HepG2 (cell line): ENCODE measurements at regions not wholly inside any gene's neighbourhood (a gene's known extent, or its start where the extent isn't known, plus 50 kb on each side); places are given as distances from the start of the nearest gene placed in this dataset.

Experiments used
- ATAC-seq: fragments of 200-7000 bp; cut with Tn5 transposase; 3 replicates; pipeline ENCODE4 v1.9.1; 2020; ENCODE audit warnings: mild to moderate bottlenecking, moderate library complexity
- BruUV-seq: library from RNA; stranded (reverse); fragments of 400-500 nt; replicated peaks from 2 replicates; lab custom pipeline; 2021; lab: Mats Ljungman, UMichigan
- CTCF ChIA-PET: fragments of 300-600 bp; formaldehyde crosslinking; extraction: SDS; loops from one replicate; lab custom pipeline; 2021; ENCODE audit warnings: low total read pairs, inconsistent platforms, low intra/inter-chr PET ratio; lab: Yijun Ruan, JAX
- POLR2A ChIA-PET: fragments of 350-600 bp; sonication (Branson Sonifier 250); formaldehyde crosslinking; loops from one replicate; lab custom pipeline; 2020; ENCODE audit warnings: antibody characterized with exemption, inconsistent platforms; lab: Yijun Ruan, JAX
- DNase-seq: peaks from one replicate; pipeline ENCODE4 v3.0.0-alpha.2; 2015; ENCODE audit warnings: low spot score
- FAIRE-seq: peaks from 3 replicates; lab custom pipeline; 2011; peaks lifted over from hg19 to GRCh38; lab: Jason Lieb, UNC
- H2AFZ ChIP-seq: one replicate; pipeline ENCODE4 v1.6.1; 2011; ENCODE audit warnings: low read length, inconsistent platforms
- H3K27ac ChIP-seq: fragments of 300-600 bp; 3 replicates; pipeline ENCODE4 v1.8.0; 2011; ENCODE audit warnings: mixed run types, mild to moderate bottlenecking, mixed read lengths, low read length, inconsistent platforms; ENCODE audit not compliant: insufficient read depth; ENCODE audit errors: extremely low read length
- H3K27me3 ChIP-seq, 2 experiments: fragments of 200-600 bp in 1 of 2; 2 replicates in 1 of 2; 3 replicates in 1 of 2; pipeline versions ENCODE4 v1.6.0 to v1.8.0; 2011; ENCODE audit warnings: low read length in 2 of 2, mild to moderate bottlenecking in 2 of 2, moderate library complexity in 2 of 2, inconsistent platforms in 1 of 2; ENCODE audit not compliant: insufficient read depth in 2 of 2, control insufficient read depth in 1 of 2
- H3K36me3 ChIP-seq, 2 experiments: fragments of 200-600 bp in 1 of 2; replicated peaks in 1 of 2; 2 replicates in 1 of 2; 3 replicates in 1 of 2; pipeline versions ENCODE4 v1.5.1 to v1.8.0; 2011; ENCODE audit warnings: low read length in 2 of 2, inconsistent platforms in 1 of 2; ENCODE audit not compliant: insufficient read depth in 2 of 2, control insufficient read depth in 1 of 2
- H3K4me1 ChIP-seq: 2 replicates; pipeline ENCODE4 v1.5.1; 2012; ENCODE audit warnings: low read length, inconsistent platforms; ENCODE audit not compliant: insufficient read depth
- H3K4me2 ChIP-seq: 2 replicates; pipeline ENCODE4 v1.6.0; 2011; ENCODE audit warnings: low read depth, low read length, inconsistent platforms
- H3K4me3 ChIP-seq, 3 experiments: fragments of 200-600 bp in 1 of 3; sonication (generic), shearing (Covaris generic) in 1 of 3; replicated peaks in 1 of 3; 2 replicates each; pipeline ENCODE4 v1.5.1; 2011 to 2016; ENCODE audit warnings: low read length in 3 of 3, inconsistent platforms in 2 of 3, low read depth in 2 of 3, mild to moderate bottlenecking in 2 of 3, control low read depth in 1 of 3, mixed read lengths in 1 of 3; ENCODE audit not compliant: insufficient read depth in 1 of 3
- H3K79me2 ChIP-seq: one replicate; pipeline ENCODE4 v1.6.1; 2011; ENCODE audit warnings: low read length, inconsistent platforms; ENCODE audit not compliant: insufficient read depth
- H3K9ac ChIP-seq: 2 replicates; pipeline ENCODE4 v1.6.0; 2011; ENCODE audit warnings: mild to moderate bottlenecking, low read depth, low read length, inconsistent platforms; ENCODE audit not compliant: insufficient read depth
- H3K9me3 ChIP-seq: 2 replicates; pipeline ENCODE4 v1.5.1; 2012; ENCODE audit warnings: mild to moderate bottlenecking, low read length
- H4K20me1 ChIP-seq: 2 replicates; pipeline ENCODE4 v1.6.0; 2011; ENCODE audit warnings: inconsistent platforms, mild to moderate bottlenecking, low read length, moderate library complexity; ENCODE audit not compliant: insufficient read depth
- AHDC1 ChIP-seq: sonication (generic); formaldehyde crosslinking; IDR thresholded peaks from 2 replicates; pipeline ENCODE4 v1.5.1; 2020; ENCODE audit warnings: mild to moderate bottlenecking, missing genetic modification reagents, borderline replicate concordance
- MED13 ChIP-seq: sonication (generic); formaldehyde crosslinking; IDR thresholded peaks from 2 replicates; pipeline ENCODE4 v1.5.0; 2020; ENCODE audit warnings: missing genetic modification reagents
- NFIC ChIP-seq: IDR thresholded peaks from 2 replicates; pipeline ENCODE4 v1.6.1; 2012; ENCODE audit warnings: mild to moderate bottlenecking, low read length, inconsistent platforms
- NR2F2 ChIP-seq: IDR thresholded peaks from 2 replicates; pipeline ENCODE4 v1.6.1; 2012; ENCODE audit warnings: low read depth, inconsistent platforms, borderline replicate concordance
- ZNF772 ChIP-seq: sonication (generic); formaldehyde crosslinking; IDR thresholded peaks from 2 replicates; pipeline ENCODE4 v1.5.0; 2020; ENCODE audit warnings: mild to moderate bottlenecking, missing genetic modification reagents
- ZNF781 ChIP-seq: sonication (generic); formaldehyde crosslinking; IDR thresholded peaks from 2 replicates; pipeline ENCODE4 v1.5.1; 2020; ENCODE audit warnings: borderline replicate concordance, mild to moderate bottlenecking, missing genetic modification reagents; ENCODE audit errors: not compliant biosample characterization
- WGBS: methylation state at CpG from one replicate; pipeline ENCODE4 v1.1.6; 2017; ENCODE audit warnings: low lambda C conversion rate; 5-methylcytosine and 5-hydroxymethylcytosine counted together
- in situ Hi-C: cut with HindIII; loops from 2 replicates; pipeline ENCODE4 v1.10.0; 2017; ENCODE audit warnings: low pct_unique_long_range_greater_than_20kb; ENCODE audit not compliant: extremely low pct_ligation_motif_present
- intact Hi-C: fragments of 100-400 bp; cut with micrococcal nuclease; formaldehyde crosslinking; loops from one replicate; pipeline ENCODE4 v1.10.0; 2022; ENCODE audit not compliant: unreplicated experiment

- ChIA-PET POLR2A (no interaction called here), CTCF (no interaction called here)
- Histone ChIP-seq H3K79me2 (no peaks in the 10 kb centered on the region), H3K27me3 (peaks cover 0 to 1% of the 10 kb centered on the region in 2 experiments; a peak in 1 of 5 replicates), H3K9me3 (no peaks in the 10 kb centered on the region), H2AFZ (no peak overlapping the region), H3K9ac (no peak overlapping the region), H3K4me3 (no peak overlapping the region), H3K36me3 (no peaks in the 10 kb centered on the region), H3K4me2 (no peak overlapping the region), H4K20me1 (no peaks in the 10 kb centered on the region), H3K4me1 (peaks cover 22% of the 10 kb centered on the region), H3K27ac (no peak overlapping the region)
- BruUV-seq = no TSS peak
- TF ChIP-seq AHDC1 (no peak), NFIC (no peak), NR2F2 (no peak), MED13 (no peak), ZNF781 (CRISPR knock-in tag) (no peak), ZNF772 (no peak)
- DNase-seq (no peak), FAIRE-seq (no peak), ATAC-seq (no peak)
- in situ Hi-C loops = no loop called here
- WGBS = 33% methylated on average over 2 of the region's 4 CpGs
- intact Hi-C loops = no loop called here
Observed at GRCh38 chr12:112597986-112598385, 179.2 kb downstream of the PTPN11 start.
